ENCODE measurements at regions not wholly inside any gene's neighbourhood (a gene's known extent, or its start where the extent isn't known, plus 50 kb on each side); places are given as distances from the start of the nearest gene placed in this dataset.
"Not testable (repeated sequence)": the region's sequence is repeated elsewhere in the genome, so short reads cannot be mapped to it uniquely, and the experiment has no call there.

- DNase-seq = no peak
Measured at GRCh38 chr2:184371641-184372040, 226.7 kb upstream of the ZNF804A start.

- no peak for DNase-seq
Measured at GRCh38 chr2:184372484-184372883, 225.8 kb upstream of the ZNF804A start.

GRCh38 chr2:184394642-184395041 is 203.7 kb upstream of the ZNF804A start:
- DNase-seq = no peak

GRCh38 chr2:184402381-184402780 is 195.9 kb upstream of the ZNF804A start:
- DNase-seq = no peak

GRCh38 chr2:184407041-184407630 is 191.2 kb upstream of the ZNF804A start:
- not testable (repeated sequence) for DNase-seq

- no peak for DNase-seq
Measured at GRCh38 chr2:184410160-184410559, 188.2 kb upstream of the ZNF804A start.

- DNase-seq = no peak
Measured at GRCh38 chr2:184413221-184413620, 185.1 kb upstream of the ZNF804A start.

- no peak for DNase-seq
Measured at GRCh38 chr2:184413671-184414229, 184.6 kb upstream of the ZNF804A start.

GRCh38 chr2:184416146-184416913 is 182.0 kb upstream of the ZNF804A start:
- no peak for DNase-seq

GRCh38 chr2:184419744-184420143 is 178.6 kb upstream of the ZNF804A start:
- DNase-seq = no peak

- not testable (repeated sequence) for DNase-seq
Measured at GRCh38 chr2:184421456-184421855, 176.9 kb upstream of the ZNF804A start.

- DNase-seq = no peak
Measured at GRCh38 chr2:184425083-184425482, 173.2 kb upstream of the ZNF804A start.

- DNase-seq = no peak
Measured at GRCh38 chr2:184444217-184444616, 154.1 kb upstream of the ZNF804A start.

- no peak for DNase-seq
Measured at GRCh38 chr2:184444623-184445223, 153.6 kb upstream of the ZNF804A start.

GRCh38 chr2:184449760-184450159 is 148.6 kb upstream of the ZNF804A start:
- no peak for DNase-seq

- DNase-seq = no peak
Measured at GRCh38 chr2:184452907-184453306, 145.4 kb upstream of the ZNF804A start.

GRCh38 chr2:184455624-184456023 is 142.7 kb upstream of the ZNF804A start:
- DNase-seq = no peak

- DNase-seq = not testable (repeated sequence)
Measured at GRCh38 chr2:184456693-184457092, 141.6 kb upstream of the ZNF804A start.

- no peak for DNase-seq
Measured at GRCh38 chr2:184463102-184463865, 135.0 kb upstream of the ZNF804A start.

GRCh38 chr2:184463866-184464248 is 134.5 kb upstream of the ZNF804A start:
- DNase-seq = no peak

GRCh38 chr2:184468826-184469225 is 129.5 kb upstream of the ZNF804A start:
- no peak for DNase-seq

- DNase-seq = no peak
Measured at GRCh38 chr2:184472481-184472880, 125.8 kb upstream of the ZNF804A start.

GRCh38 chr2:184481865-184482264 is 116.5 kb upstream of the ZNF804A start:
- DNase-seq = no peak
